Hepatocyte (in vitro differentiated cells): ENCODE measurements at regions not wholly inside any gene's neighbourhood (a gene's known extent, or its start where the extent isn't known, plus 50 kb on each side); places are given as distances from the start of the nearest gene placed in this dataset.
"Not testable (repeated sequence)": the region's sequence is repeated elsewhere in the genome, so short reads cannot be mapped to it uniquely, and the experiment has no call there.

ENCODE experiments used
- DNase-seq: peaks from one replicate; pipeline ENCODE4 v3.0.0-alpha.2; 2016; ENCODE audit warnings: low spot score
- H2AFZ ChIP-seq: fragments of 200-600 bp; sonication (generic); 2 replicates; pipeline ENCODE4 v1.6.0; 2016; ENCODE audit warnings: antibody characterized with exemption, mild to moderate bottlenecking
- H3K27ac ChIP-seq: fragments of 200-600 bp; sonication (generic); 2 replicates; pipeline ENCODE4 v1.5.1; 2016; ENCODE audit warnings: mild to moderate bottlenecking
- H3K27me3 ChIP-seq: fragments of 200-600 bp; sonication (generic); 2 replicates; pipeline ENCODE4 v1.6.1; 2016
- H3K36me3 ChIP-seq: fragments of 200-600 bp; sonication (generic); replicated peaks from 2 replicates; pipeline ENCODE4 v1.5.1; 2016; ENCODE audit warnings: low read depth; ENCODE audit not compliant: insufficient read depth
- H3K4me1 ChIP-seq: fragments of 200-600 bp; sonication (generic); 2 replicates; pipeline ENCODE4 v1.5.1; 2016; ENCODE audit warnings: mild to moderate bottlenecking, moderate library complexity; ENCODE audit not compliant: insufficient read depth
- H3K4me2 ChIP-seq: fragments of 200-600 bp; sonication (generic); 2 replicates; pipeline ENCODE4 v1.6.0; 2016
- H3K4me3 ChIP-seq: fragments of 200-600 bp; sonication (generic); 2 replicates; pipeline ENCODE4 v1.5.1; 2016; ENCODE audit warnings: mild to moderate bottlenecking
- H3K79me2 ChIP-seq: fragments of 200-600 bp; sonication (generic); 2 replicates; pipeline ENCODE4 v1.6.0; 2017; ENCODE audit warnings: mild to moderate bottlenecking
- H3K9me2 ChIP-seq: fragments of 200-600 bp; sonication (generic); replicated peaks from 2 replicates; pipeline ENCODE4 v1.6.0; 2017; ENCODE audit warnings: mild to moderate bottlenecking; ENCODE audit not compliant: insufficient read depth
- H3K9me3 ChIP-seq: fragments of 200-600 bp; sonication (generic); 2 replicates; pipeline ENCODE4 v1.5.1; 2016; ENCODE audit warnings: low read depth, mild to moderate bottlenecking
- H4K20me1 ChIP-seq: fragments of 200-600 bp; sonication (generic); 2 replicates; pipeline ENCODE4 v1.6.0; 2016; ENCODE audit warnings: mild to moderate bottlenecking; ENCODE audit not compliant: insufficient read depth, poor library complexity, severe bottlenecking
- CTCF ChIP-seq: fragments of 200-600 bp; sonication (generic); IDR thresholded peaks from 2 replicates; pipeline ENCODE4 v1.5.1; 2016; ENCODE audit warnings: antibody characterized with exemption, mild to moderate bottlenecking; ENCODE audit not compliant: poor library complexity
- EZH2 ChIP-seq: fragments of 200-600 bp; sonication (generic); IDR thresholded peaks from 2 replicates; pipeline ENCODE4 v1.6.1; 2016; ENCODE audit warnings: antibody characterized with exemption, mild to moderate bottlenecking, borderline replicate concordance
- EZH2phosphoT487 ChIP-seq: fragments of 200-600 bp; sonication (generic); IDR thresholded peaks from one replicate; pipeline ENCODE4 v1.6.1; 2018; ENCODE audit warnings: antibody characterized with exemption, mild to moderate bottlenecking, low read depth, moderate library complexity; ENCODE audit not compliant: unreplicated experiment, severe bottlenecking
- whole genome bisulfite sequencing: methylation state at CpG from one replicate; pipeline ENCODE4 v1.1.6; 2016; ENCODE audit warnings: low lambda C conversion rate; ENCODE audit errors: missing lambda C conversion rate; 5-methylcytosine and 5-hydroxymethylcytosine counted together

- TF ChIP-seq EZH2phosphoT487 (no peak), CTCF (no peak), EZH2 (no peak)
- Histone ChIP-seq H2AFZ (no peak overlapping the region), H4K20me1 (no peaks in the 10 kb centered on the region), H3K79me2 (no peaks in the 10 kb centered on the region), H3K9me2 (no peaks in the 10 kb centered on the region), H3K4me3 (no peak overlapping the region), H3K4me2 (no peak overlapping the region), H3K36me3 (no peaks in the 10 kb centered on the region), H3K27ac (no peak overlapping the region), H3K4me1 (no peaks in the 10 kb centered on the region), H3K9me3 (no peaks in the 10 kb centered on the region), H3K27me3 (no peaks in the 10 kb centered on the region)
- WGBS = 92% methylated on average over 3 of the region's 3 CpGs
- DNase-seq = no peak
Observed at GRCh38 chr4:102403116-102403515, 57.8 kb upstream of the SLC39A8 start.

GRCh38 chr4:102404431-102404969 is 59.2 kb upstream of the SLC39A8 start:
- H3K9me3 ChIP-seq = no peaks in the 10 kb centered on the region
- no peaks in the 10 kb centered on the region for H3K36me3 ChIP-seq
- H4K20me1 ChIP-seq = no peaks in the 10 kb centered on the region
- no peak overlapping the region for H3K4me2 ChIP-seq
- H3K4me3 ChIP-seq = no peak overlapping the region
- H3K9me2 ChIP-seq = no peaks in the 10 kb centered on the region
- no peaks in the 10 kb centered on the region for H3K27me3 ChIP-seq
- no peaks in the 10 kb centered on the region for H3K4me1 ChIP-seq
- WGBS = 22% methylated on average over 1 of the region's 1 CpG
- H3K79me2 ChIP-seq = no peaks in the 10 kb centered on the region
- no peak for TF ChIP-seq EZH2phosphoT487
- TF ChIP-seq EZH2 = no peak
- no peak for TF ChIP-seq CTCF
- no peak overlapping the region for H3K27ac ChIP-seq
- H2AFZ ChIP-seq = no peak overlapping the region
- DNase-seq = no peak

GRCh38 chr4:102405821-102406401 is 60.6 kb upstream of the SLC39A8 start:
- TF ChIP-seq CTCF (no peak), EZH2phosphoT487 (no peak), EZH2 (no peak)
- no peaks in the 10 kb centered on the region for H3K9me3 ChIP-seq
- 41% methylated on average over 3 of the region's 3 CpGs for WGBS
- no peaks in the 10 kb centered on the region for H3K9me2 ChIP-seq
- H3K4me2 ChIP-seq = no peak overlapping the region
- H3K4me1 ChIP-seq = no peaks in the 10 kb centered on the region
- H4K20me1 ChIP-seq = no peaks in the 10 kb centered on the region
- H3K27ac ChIP-seq = no peak overlapping the region
- no peak overlapping the region for H2AFZ ChIP-seq
- H3K36me3 ChIP-seq = no peaks in the 10 kb centered on the region
- DNase-seq = no peak
- H3K4me3 ChIP-seq = no peak overlapping the region
- H3K79me2 ChIP-seq = no peaks in the 10 kb centered on the region
- no peaks in the 10 kb centered on the region for H3K27me3 ChIP-seq

- H3K4me3 ChIP-seq, H3K27me3 ChIP-seq, H3K36me3 ChIP-seq, H3K27ac ChIP-seq, DNase-seq, H2AFZ ChIP-seq, H3K9me3 ChIP-seq, H4K20me1 ChIP-seq, H3K4me1 ChIP-seq, H3K4me2 ChIP-seq, H3K79me2 ChIP-seq, H3K9me2 ChIP-seq: not testable (repeated sequence)
- WGBS = 91% methylated on average over 1 of the region's 1 CpG
Observed at GRCh38 chr4:102410884-102411283, 65.6 kb upstream of the SLC39A8 start.
